ENCODE measurements at regions not wholly inside any gene's neighbourhood (a gene's known extent, or its start where the extent isn't known, plus 50 kb on each side); places are given as distances from the start of the nearest gene placed in this dataset.

DNA sequence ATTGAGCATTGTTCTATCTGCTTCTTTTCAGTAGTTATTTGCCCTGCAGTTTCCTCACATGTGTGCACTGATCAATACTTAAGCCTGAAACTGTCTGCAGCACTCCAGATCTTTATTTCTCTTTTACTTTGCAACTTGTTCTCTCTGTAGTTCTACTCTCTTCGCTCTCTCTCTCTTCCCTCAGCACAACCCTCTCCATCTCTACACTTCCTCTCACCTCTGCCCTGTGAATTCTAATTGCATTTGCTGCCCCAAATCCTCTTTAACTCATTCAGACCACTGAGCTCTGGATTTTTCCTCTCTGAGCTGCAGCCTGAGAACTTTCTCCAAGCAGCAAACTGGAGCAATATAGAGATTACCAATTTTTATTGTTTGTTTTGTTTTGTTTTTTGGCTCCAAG, 1035.5 kb downstream of the FSCB start:
- no peak overlapping the region for H3K27ac ChIP-seq (ENCODE audit: low read depth, low read length, severe bottlenecking)
- no peaks in the 10 kb centered on the region for H3K4me1 ChIP-seq (ENCODE audit: control insufficient read depth, insufficient read depth, low read length, poor library complexity, severe bottlenecking)
- no peaks in the 10 kb centered on the region for H3K9me3 ChIP-seq (ENCODE audit: control insufficient read depth, low read length)
- no peak overlapping the region for H3K4me3 ChIP-seq (ENCODE audit: extremely low read depth, insufficient read depth, low read length, poor library complexity, severe bottlenecking)
- no peaks in the 10 kb centered on the region for H3K36me3 ChIP-seq (ENCODE audit: control insufficient read depth, insufficient read depth, low read length)
- 75 to 80% methylated on average over 1 of the region's 1 CpG for WGBS, 2 experiments (ENCODE audit: insufficient coverage in 2 of 2)

DNA sequence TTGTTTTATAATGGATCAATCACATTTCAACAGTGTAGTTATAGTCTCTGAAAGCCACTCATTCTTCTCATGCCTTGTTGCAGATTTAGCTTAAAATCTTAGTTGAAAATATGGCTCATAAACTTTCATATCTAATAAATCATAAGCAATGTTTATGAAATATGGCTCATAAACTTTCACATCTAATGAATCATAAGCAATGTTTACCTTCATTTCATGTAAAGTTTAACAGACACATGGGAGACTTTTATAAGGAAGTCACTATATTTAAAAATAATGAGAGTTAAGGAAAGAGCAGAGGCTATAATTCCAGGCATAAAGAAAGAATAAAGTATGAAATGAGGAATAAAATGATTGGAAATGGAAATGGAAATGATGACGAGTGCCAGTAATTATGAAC, 1042.1 kb downstream of the FSCB start:
- no peaks in the 10 kb centered on the region for H3K9me3 ChIP-seq (ENCODE audit: control insufficient read depth, low read length)
- no peak overlapping the region for H3K4me3 ChIP-seq (ENCODE audit: extremely low read depth, insufficient read depth, low read length, poor library complexity, severe bottlenecking)
- H3K27ac ChIP-seq (ENCODE audit: low read depth, low read length, severe bottlenecking): no peak overlapping the region
- H3K4me1 ChIP-seq (ENCODE audit: control insufficient read depth, insufficient read depth, low read length, poor library complexity, severe bottlenecking): no peaks in the 10 kb centered on the region
- H3K36me3 ChIP-seq (ENCODE audit: control insufficient read depth, insufficient read depth, low read length): no peaks in the 10 kb centered on the region
- WGBS, 2 experiments (ENCODE audit: insufficient coverage in 2 of 2): 83 to 100% methylated on average over 1 of the region's 1 CpG

DNA sequence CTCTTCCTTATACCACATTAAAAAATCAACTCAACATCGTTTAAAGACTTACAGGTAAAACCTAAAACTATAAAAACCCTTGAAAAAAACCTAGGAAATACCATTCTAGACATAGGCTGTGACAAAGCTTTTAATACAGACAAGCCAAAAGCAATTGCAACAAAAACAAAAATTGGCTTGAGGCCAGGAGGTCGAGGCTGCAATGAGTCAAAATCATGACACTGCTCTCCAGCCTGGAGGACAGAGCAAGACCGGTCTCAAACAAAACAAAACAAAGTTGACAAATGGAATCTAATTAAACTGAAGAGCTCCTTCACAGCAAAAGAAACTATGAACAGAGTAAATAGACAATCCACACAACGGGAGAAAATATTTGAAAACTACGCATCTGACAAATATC, 1057.8 kb downstream of the FSCB start:
- H3K27ac ChIP-seq (ENCODE audit: low read depth, low read length, severe bottlenecking): no peak overlapping the region
- no peaks in the 10 kb centered on the region for H3K36me3 ChIP-seq (ENCODE audit: control insufficient read depth, insufficient read depth, low read length)
- 58% methylated on average over 2 of the region's 5 CpGs; no CpG with 5 or more reads in 1 of the 2 experiments for WGBS, 2 experiments (ENCODE audit: insufficient coverage in 2 of 2)
- no peaks in the 10 kb centered on the region for H3K4me1 ChIP-seq (ENCODE audit: control insufficient read depth, insufficient read depth, low read length, poor library complexity, severe bottlenecking)
- H3K4me3 ChIP-seq (ENCODE audit: extremely low read depth, insufficient read depth, low read length, poor library complexity, severe bottlenecking): no peak overlapping the region
- no peaks in the 10 kb centered on the region for H3K9me3 ChIP-seq (ENCODE audit: control insufficient read depth, low read length)

DNA sequence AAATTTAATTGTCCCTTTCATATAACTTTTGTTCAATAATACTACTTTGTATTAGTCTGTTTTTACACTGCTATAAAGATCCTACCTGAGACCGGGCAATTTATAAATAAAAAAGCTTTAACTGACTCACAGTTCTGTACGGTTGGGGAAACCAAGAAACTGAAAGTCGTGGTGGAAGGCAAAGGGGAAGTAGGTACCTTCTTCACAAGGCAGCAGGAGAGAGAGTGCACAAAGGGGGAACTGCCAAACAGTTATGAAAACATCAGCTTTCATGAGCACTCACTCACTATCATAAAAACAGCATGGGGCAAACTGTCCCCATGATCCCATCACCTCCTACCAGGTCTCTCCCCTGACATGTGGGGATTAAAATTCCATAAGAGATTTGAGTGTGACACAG, 1069.0 kb downstream of the FSCB start:
- no peaks in the 10 kb centered on the region for H3K36me3 ChIP-seq (ENCODE audit: control insufficient read depth, insufficient read depth, low read length)
- no peaks in the 10 kb centered on the region for H3K9me3 ChIP-seq (ENCODE audit: control insufficient read depth, low read length)
- no peak overlapping the region for H3K27ac ChIP-seq (ENCODE audit: low read depth, low read length, severe bottlenecking)
- WGBS, 2 experiments (ENCODE audit: insufficient coverage in 2 of 2): 68% methylated on average over 2 of the region's 3 CpGs; no CpG with 5 or more reads in 1 of the 2 experiments
- H3K4me3 ChIP-seq (ENCODE audit: extremely low read depth, insufficient read depth, low read length, poor library complexity, severe bottlenecking): no peak overlapping the region
- no peaks in the 10 kb centered on the region for H3K4me1 ChIP-seq (ENCODE audit: control insufficient read depth, insufficient read depth, low read length, poor library complexity, severe bottlenecking)

DNA sequence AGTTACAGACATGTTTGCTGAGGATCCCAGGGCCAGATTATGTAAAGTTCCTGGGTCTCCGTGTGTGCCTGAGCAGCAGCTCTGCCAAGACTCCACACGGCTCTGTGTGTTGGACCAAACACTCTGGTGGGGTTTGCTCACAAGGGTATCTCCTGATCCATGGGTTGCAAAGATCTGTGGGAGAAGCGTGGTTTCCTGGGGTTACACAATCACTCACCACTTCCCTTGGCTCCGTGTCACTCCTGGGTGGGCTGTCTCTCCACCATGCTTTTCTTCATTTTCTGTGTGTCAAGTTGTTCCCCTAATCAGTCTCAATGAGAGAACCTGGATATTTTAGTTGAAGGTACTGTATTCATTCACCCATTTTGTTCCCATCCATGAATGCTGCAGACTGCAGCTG, 1088.8 kb downstream of the FSCB start:
- Histone ChIP-seq H3K4me1 (ENCODE audit: control insufficient read depth, insufficient read depth, low read length, poor library complexity, severe bottlenecking) (no peaks in the 10 kb centered on the region), H3K27ac (ENCODE audit: low read depth, low read length, severe bottlenecking) (no peak overlapping the region), H3K36me3 (ENCODE audit: control insufficient read depth, insufficient read depth, low read length) (no peaks in the 10 kb centered on the region), H3K4me3 (ENCODE audit: extremely low read depth, insufficient read depth, low read length, poor library complexity, severe bottlenecking) (no peak overlapping the region), H3K9me3 (ENCODE audit: control insufficient read depth, low read length) (no peaks in the 10 kb centered on the region)
- WGBS, 2 experiments (ENCODE audit: insufficient coverage in 2 of 2): 93 to 100% methylated on average over 2 of the region's 4 CpGs

DNA sequence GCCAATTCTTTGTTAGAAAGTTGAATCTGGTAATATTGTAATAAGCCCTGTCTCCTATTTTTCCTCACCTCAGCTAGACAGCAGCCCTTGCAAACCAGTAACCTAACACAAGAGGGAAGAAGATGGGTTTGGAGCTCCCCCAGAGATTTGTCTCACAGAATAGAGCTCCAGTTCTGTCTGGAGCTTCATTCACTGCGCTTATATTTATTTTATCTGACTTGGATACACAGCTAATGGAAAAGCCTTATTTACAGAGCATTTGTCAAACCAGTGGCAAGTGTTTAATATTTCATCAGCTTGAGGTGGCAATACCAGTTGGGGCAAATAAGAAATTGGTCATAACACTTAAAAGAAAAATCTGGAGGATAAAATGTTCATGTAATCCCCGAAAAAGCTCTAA, 1094.0 kb downstream of the FSCB start:
- Histone ChIP-seq H3K9me3 (ENCODE audit: control insufficient read depth, low read length) (no peaks in the 10 kb centered on the region), H3K4me3 (ENCODE audit: extremely low read depth, insufficient read depth, low read length, poor library complexity, severe bottlenecking) (no peak overlapping the region), H3K4me1 (ENCODE audit: control insufficient read depth, insufficient read depth, low read length, poor library complexity, severe bottlenecking) (no peaks in the 10 kb centered on the region), H3K36me3 (ENCODE audit: control insufficient read depth, insufficient read depth, low read length) (no peaks in the 10 kb centered on the region), H3K27ac (ENCODE audit: low read depth, low read length, severe bottlenecking) (no peak overlapping the region)
- WGBS, 2 experiments (ENCODE audit: insufficient coverage in 2 of 2): no CpG with 5 or more reads among the region's 2 CpGs

- H3K36me3 ChIP-seq (ENCODE audit: control insufficient read depth, insufficient read depth, low read length): no peaks in the 10 kb centered on the region
- H3K4me3 ChIP-seq (ENCODE audit: extremely low read depth, insufficient read depth, low read length, poor library complexity, severe bottlenecking): no peak overlapping the region
- H3K4me1 ChIP-seq (ENCODE audit: control insufficient read depth, insufficient read depth, low read length, poor library complexity, severe bottlenecking): no peaks in the 10 kb centered on the region
- no peaks in the 10 kb centered on the region for H3K9me3 ChIP-seq (ENCODE audit: control insufficient read depth, low read length)
- WGBS, 2 experiments (ENCODE audit: insufficient coverage in 2 of 2): 80% methylated on average over 1 of the region's 1 CpG; no CpG with 5 or more reads in 1 of the 2 experiments
- no peak overlapping the region for H3K27ac ChIP-seq (ENCODE audit: low read depth, low read length, severe bottlenecking)
These were observed 1095.2 kb downstream of the FSCB start for GRCh38 chr14:43411841-43412240.

GRCh38 chr14:43410631-43411030, 1096.5 kb downstream of the FSCB start:
- no peaks in the 10 kb centered on the region for H3K4me1 ChIP-seq (ENCODE audit: control insufficient read depth, insufficient read depth, low read length, poor library complexity, severe bottlenecking)
- H3K36me3 ChIP-seq (ENCODE audit: control insufficient read depth, insufficient read depth, low read length): no peaks in the 10 kb centered on the region

GRCh38 chr14:43408472-43408871, 1098.6 kb downstream of the FSCB start:
- H3K36me3 ChIP-seq (ENCODE audit: control insufficient read depth, insufficient read depth, low read length): no peaks in the 10 kb centered on the region
- H3K4me3 ChIP-seq (ENCODE audit: extremely low read depth, insufficient read depth, low read length, poor library complexity, severe bottlenecking): no peak overlapping the region
- H3K27ac ChIP-seq (ENCODE audit: low read depth, low read length, severe bottlenecking): no peak overlapping the region
- no peaks in the 10 kb centered on the region for H3K4me1 ChIP-seq (ENCODE audit: control insufficient read depth, insufficient read depth, low read length, poor library complexity, severe bottlenecking)
- no peaks in the 10 kb centered on the region for H3K9me3 ChIP-seq (ENCODE audit: control insufficient read depth, low read length)

More at GRCh38 chr14:43410631-43411030, 1096.5 kb downstream of the FSCB start:
- Histone ChIP-seq H3K27ac (ENCODE audit: low read depth, low read length, severe bottlenecking) (no peak overlapping the region), H3K9me3 (ENCODE audit: control insufficient read depth, low read length) (no peaks in the 10 kb centered on the region), H3K4me3 (ENCODE audit: extremely low read depth, insufficient read depth, low read length, poor library complexity, severe bottlenecking) (no peak overlapping the region)
- WGBS, 2 experiments (ENCODE audit: insufficient coverage in 2 of 2): 67% methylated on average over 3 of the region's 3 CpGs; no CpG with 5 or more reads in 1 of the 2 experiments

- no CpG with 5 or more reads among the region's 1 CpG for WGBS, 2 experiments (ENCODE audit: insufficient coverage in 2 of 2)
- H3K4me1 ChIP-seq (ENCODE audit: control insufficient read depth, insufficient read depth, low read length, poor library complexity, severe bottlenecking): no peaks in the 10 kb centered on the region
- H3K36me3 ChIP-seq (ENCODE audit: control insufficient read depth, insufficient read depth, low read length): no peaks in the 10 kb centered on the region
- H3K27ac ChIP-seq (ENCODE audit: low read depth, low read length, severe bottlenecking): no peak overlapping the region
- no peak overlapping the region for H3K4me3 ChIP-seq (ENCODE audit: extremely low read depth, insufficient read depth, low read length, poor library complexity, severe bottlenecking)
- no peaks in the 10 kb centered on the region for H3K9me3 ChIP-seq (ENCODE audit: control insufficient read depth, low read length)
These were observed 1099.4 kb downstream of the FSCB start for GRCh38 chr14:43407706-43408105.

DNA sequence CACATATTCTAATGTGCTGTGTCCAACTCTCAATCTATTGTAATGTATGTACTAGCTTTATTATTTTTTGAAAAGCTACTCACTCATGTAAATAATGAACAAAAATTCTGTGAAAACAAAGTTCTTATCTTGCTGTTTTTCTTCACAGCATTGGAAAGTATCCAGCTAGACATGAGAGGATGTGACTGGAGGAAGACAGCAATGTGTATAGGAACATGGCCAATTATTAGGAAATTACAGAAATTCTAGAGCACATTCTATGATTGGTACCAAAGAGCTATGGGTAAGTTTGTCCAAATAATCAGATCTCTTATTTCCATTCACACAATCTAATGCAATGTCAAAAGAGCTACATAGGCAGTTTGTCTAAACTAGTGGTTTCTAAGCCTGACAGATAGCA, 1100.2 kb downstream of the FSCB start:
- no peak overlapping the region for H3K4me3 ChIP-seq (ENCODE audit: extremely low read depth, insufficient read depth, low read length, poor library complexity, severe bottlenecking)
- no peaks in the 10 kb centered on the region for H3K4me1 ChIP-seq (ENCODE audit: control insufficient read depth, insufficient read depth, low read length, poor library complexity, severe bottlenecking)
- H3K27ac ChIP-seq (ENCODE audit: low read depth, low read length, severe bottlenecking): no peak overlapping the region
- no peaks in the 10 kb centered on the region for H3K9me3 ChIP-seq (ENCODE audit: control insufficient read depth, low read length)
- no peaks in the 10 kb centered on the region for H3K36me3 ChIP-seq (ENCODE audit: control insufficient read depth, insufficient read depth, low read length)

- no peak overlapping the region for H3K27ac ChIP-seq (ENCODE audit: low read depth, low read length, severe bottlenecking)
- no CpG with 5 or more reads among the region's 1 CpG for WGBS, 2 experiments (ENCODE audit: insufficient coverage in 2 of 2)
- H3K9me3 ChIP-seq (ENCODE audit: control insufficient read depth, low read length): no peaks in the 10 kb centered on the region
- H3K4me1 ChIP-seq (ENCODE audit: control insufficient read depth, insufficient read depth, low read length, poor library complexity, severe bottlenecking): no peaks in the 10 kb centered on the region
- H3K4me3 ChIP-seq (ENCODE audit: extremely low read depth, insufficient read depth, low read length, poor library complexity, severe bottlenecking): no peak overlapping the region
- no peaks in the 10 kb centered on the region for H3K36me3 ChIP-seq (ENCODE audit: control insufficient read depth, insufficient read depth, low read length)
These were observed 1107.8 kb downstream of the FSCB start for GRCh38 chr14:43399289-43399688.
